Endothelial cell of umbilical vein (primary cell): ENCODE measurements at regions not wholly inside any gene's neighbourhood (a gene's known extent, or its start where the extent isn't known, plus 50 kb on each side); places are given as distances from the start of the nearest gene placed in this dataset.

Source experiments
- EZH2 ChIP-seq: IDR thresholded peaks from 2 replicates; pipeline ENCODE4 v1.6.1; 2012; ENCODE audit warnings: borderline replicate concordance, low read depth, mild to moderate bottlenecking, moderate library complexity, low read length, inconsistent platforms; ENCODE audit not compliant: severe bottlenecking
- JUN ChIP-seq: IDR thresholded peaks from 2 replicates; pipeline ENCODE4 v1.6.1; 2011; ENCODE audit warnings: borderline replicate concordance, low read depth; ENCODE audit not compliant: insufficient read length, insufficient read depth
- MYC ChIP-seq: IDR thresholded peaks from one replicate; pipeline ENCODE4 v1.6.1; 2011; ENCODE audit warnings: mild to moderate bottlenecking, low read depth, low read length
- POLR2A ChIP-seq: IDR thresholded peaks from 2 replicates; pipeline ENCODE4 v1.6.1; 2012; ENCODE audit warnings: low read depth, mild to moderate bottlenecking, control low read depth, low read length
- POLR2AphosphoS5 ChIP-seq: IDR thresholded peaks from 2 replicates; pipeline ENCODE4 v1.6.1; 2012; ENCODE audit warnings: low read depth, mild to moderate bottlenecking, control low read depth, low read length, moderate library complexity; ENCODE audit not compliant: insufficient read depth
- TF ChIP-seq, protein P1 (sequence below), 2 donors: IDR thresholded peaks; 1 replicate in 1 of 2; 2 replicates in 1 of 2; pipeline ENCODE4 v1.5.1; 2011; ENCODE audit warnings: low read length in 2 of 2, mild to moderate bottlenecking in 2 of 2, moderate library complexity in 2 of 2, control low read depth in 1 of 2, inconsistent platforms in 1 of 2, low read depth in 1 of 2; ENCODE audit not compliant: insufficient read depth in 1 of 2; ENCODE audit errors: extremely low read depth in 1 of 2
- TF ChIP-seq, protein P2 (sequence below): IDR thresholded peaks from 2 replicates; pipeline ENCODE4 v1.6.1; 2011; ENCODE audit not compliant: insufficient read depth, insufficient read length

DNA sequence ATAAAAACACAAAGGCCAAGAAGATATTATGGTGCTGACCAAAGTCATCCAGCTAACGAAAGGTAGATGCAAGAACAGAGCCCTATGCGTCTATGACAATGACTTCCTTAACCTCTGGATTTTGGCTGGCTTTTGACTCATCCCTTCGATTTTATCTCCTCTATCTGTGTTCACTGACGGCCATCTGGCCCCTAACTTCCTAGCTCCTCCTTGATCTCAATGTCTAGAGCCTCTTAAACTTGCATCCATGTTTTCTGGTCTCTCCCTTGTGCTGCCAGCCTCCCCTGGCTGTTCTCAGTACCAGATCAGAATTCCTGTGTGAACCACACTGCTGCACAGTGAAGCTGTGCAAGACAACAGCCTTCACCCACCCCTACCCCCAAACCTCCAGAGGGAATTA, 452.9 kb downstream of the UTRN start:
- TF ChIP-seq POLR2A = no peak
- TF ChIP-seq POLR2AphosphoS5 = no peak
- no peak for TF ChIP-seq JUN
- TF ChIP-seq, protein P1, sequence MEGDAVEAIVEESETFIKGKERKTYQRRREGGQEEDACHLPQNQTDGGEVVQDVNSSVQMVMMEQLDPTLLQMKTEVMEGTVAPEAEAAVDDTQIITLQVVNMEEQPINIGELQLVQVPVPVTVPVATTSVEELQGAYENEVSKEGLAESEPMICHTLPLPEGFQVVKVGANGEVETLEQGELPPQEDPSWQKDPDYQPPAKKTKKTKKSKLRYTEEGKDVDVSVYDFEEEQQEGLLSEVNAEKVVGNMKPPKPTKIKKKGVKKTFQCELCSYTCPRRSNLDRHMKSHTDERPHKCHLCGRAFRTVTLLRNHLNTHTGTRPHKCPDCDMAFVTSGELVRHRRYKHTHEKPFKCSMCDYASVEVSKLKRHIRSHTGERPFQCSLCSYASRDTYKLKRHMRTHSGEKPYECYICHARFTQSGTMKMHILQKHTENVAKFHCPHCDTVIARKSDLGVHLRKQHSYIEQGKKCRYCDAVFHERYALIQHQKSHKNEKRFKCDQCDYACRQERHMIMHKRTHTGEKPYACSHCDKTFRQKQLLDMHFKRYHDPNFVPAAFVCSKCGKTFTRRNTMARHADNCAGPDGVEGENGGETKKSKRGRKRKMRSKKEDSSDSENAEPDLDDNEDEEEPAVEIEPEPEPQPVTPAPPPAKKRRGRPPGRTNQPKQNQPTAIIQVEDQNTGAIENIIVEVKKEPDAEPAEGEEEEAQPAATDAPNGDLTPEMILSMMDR (IDR thresholded peaks at IDR 0.05; ENCODE audit: extremely low read depth in 1 of 2, insufficient read depth in 1 of 2, low read depth in 1 of 2, low read length in 2 of 2) = no peak
- TF ChIP-seq, protein P2, sequence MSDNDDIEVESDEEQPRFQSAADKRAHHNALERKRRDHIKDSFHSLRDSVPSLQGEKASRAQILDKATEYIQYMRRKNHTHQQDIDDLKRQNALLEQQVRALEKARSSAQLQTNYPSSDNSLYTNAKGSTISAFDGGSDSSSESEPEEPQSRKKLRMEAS = no peak
- TF ChIP-seq EZH2 = no peak
- no peak for TF ChIP-seq MYC
